ENCODE measurements at regions not wholly inside any gene's neighbourhood (a gene's known extent, or its start where the extent isn't known, plus 50 kb on each side); places are given as distances from the start of the nearest gene placed in this dataset.

- DNase-seq: no peak
Measured at GRCh38 chr2:62595474-62595873, 89.5 kb upstream of the TMEM17 start.

GRCh38 chr2:62593825-62594224 lies 87.8 kb upstream of the TMEM17 start:
- DNase-seq: no peak

DNA sequence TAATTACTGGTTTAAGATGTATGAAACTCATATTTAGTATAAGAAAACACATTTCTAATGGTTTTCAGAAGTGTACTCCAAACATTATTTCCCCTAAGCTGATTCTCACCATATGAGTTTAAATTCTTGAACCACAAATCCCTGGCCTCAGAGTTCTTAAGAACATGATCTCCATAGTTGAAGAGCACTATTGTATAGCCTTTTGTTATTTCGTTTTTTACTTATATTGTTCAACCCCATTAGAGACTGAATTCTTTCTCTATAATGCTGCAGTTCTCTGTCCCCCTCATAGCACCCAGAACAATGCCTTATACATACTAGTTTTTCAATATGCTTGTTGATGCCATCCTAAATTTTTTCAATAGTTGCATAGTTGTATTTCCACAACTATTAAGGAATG lies 85.5 kb upstream of the TMEM17 start:
- DNase-seq: no peak

DNA sequence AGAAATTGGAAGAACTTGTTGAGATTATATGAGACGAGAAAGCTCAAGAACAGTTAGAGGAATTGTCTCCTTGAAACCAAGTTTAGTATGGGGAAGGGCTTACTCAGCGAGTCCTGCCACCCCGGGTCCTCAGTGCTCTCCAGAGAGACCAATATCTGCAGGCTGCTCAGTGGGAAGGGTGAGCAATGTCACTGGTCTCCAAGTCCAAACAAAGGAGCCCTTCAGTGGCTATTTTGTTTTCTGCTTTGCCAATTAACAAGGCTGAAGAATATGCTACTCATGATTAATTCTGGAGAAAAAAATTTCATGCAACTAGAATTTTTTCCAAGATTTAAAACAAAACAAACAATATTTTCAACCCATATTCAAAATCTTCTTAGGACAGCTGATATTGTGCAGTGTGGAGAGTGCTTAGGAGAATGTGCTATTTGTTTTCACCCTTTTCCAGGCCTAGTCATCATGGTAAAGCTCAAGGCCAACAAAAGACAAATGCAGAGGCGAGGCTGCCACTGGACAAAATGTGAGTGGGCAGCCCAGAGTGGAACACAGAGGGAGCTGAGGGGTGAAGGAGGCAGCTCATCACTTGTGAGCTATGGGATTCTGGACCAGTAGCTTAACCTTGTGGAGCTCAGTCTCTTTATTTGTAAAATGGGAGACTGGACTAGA lies 83.8 kb upstream of the TMEM17 start:
- DNase-seq: no peak

- DNase-seq: no peak
Measured at GRCh38 chr2:62587592-62587991, 81.6 kb upstream of the TMEM17 start.

DNA sequence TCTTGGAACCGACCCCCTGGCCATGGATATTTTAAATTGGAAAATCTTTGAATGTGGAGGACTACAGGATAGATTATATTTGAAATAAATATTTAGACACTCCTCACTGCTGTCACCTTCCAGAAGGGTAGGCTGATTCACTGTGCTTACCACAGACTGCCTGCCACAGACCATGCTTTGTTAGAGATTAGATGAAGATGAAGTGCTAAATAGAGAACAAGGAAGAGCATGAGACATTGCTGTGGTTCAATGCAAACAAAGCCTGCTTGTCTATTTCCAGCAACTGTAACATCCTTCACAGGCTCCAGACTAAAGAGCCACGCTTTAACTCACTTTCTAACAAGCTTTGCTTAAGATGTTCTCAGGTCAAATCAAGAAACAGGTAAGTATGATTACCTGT lies 81.0 kb upstream of the TMEM17 start:
- no peak for DNase-seq

- no peak for DNase-seq
Measured at GRCh38 chr2:62578803-62579640, 73.0 kb upstream of the TMEM17 start.

- DNase-seq: no peak
Measured at GRCh38 chr2:62577994-62578781, 72.2 kb upstream of the TMEM17 start.

GRCh38 chr2:62576276-62576939 lies 70.4 kb upstream of the TMEM17 start:
- no peak for DNase-seq

DNA sequence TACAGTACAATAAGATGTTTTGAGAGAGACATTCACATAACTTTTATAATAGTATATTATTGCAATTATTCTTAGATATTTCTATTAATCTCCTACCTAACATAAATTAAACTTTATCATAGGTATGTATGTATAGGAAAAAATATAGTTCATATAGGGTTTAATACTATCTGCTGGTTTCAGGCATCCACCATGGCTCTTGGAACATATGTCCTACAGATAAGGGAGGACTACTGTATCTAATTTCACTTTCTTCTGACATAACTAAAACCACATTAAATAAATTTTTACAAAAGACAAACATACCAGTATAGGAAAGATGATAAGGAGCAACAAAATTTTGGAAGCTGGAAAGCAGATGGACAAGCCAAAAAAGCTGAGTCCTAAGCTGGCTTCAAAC lies 67.9 kb upstream of the TMEM17 start:
- no peak for DNase-seq

GRCh38 chr2:62573137-62573731 lies 67.2 kb upstream of the TMEM17 start:
- no peak for DNase-seq

DNA sequence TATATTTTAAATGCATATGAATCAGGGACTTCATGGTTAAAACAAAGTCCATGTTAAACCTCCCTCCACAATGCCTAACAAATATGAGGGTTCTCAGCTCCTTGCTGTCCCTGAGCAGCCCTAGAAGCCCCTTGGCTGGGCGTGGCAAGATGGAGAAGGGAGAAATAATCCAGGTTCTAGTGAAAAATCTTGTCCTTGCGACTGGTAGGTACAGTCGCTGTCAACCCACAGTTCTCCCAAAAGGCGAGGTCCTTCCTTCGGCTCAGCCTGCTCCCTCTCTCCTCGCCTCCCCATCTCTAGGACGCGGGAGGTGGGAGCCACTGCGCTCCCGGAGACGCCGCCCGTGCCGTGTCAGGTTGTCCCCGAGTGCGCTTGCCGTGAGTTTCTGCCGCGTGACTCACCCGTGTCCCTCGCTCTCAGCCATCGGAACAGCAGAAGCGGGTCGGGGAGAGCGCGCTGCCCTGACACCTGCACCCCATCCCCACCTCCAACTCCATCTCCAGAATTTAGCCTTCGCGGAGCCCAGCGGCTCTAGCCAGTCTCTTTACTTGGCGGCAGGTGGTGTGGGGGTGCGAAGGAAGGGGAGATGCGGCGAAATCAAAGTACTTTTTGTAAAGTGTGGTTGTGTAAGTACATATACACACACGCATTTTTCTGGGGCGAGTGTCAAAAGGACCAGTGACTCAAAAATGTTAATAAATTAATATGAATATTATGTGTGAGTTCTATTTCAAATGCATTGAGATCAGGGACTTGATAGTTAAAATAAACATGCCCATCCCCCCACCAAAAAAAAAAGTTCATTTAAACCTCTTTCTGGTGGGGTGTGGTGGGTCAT lies 65.1 kb upstream of the TMEM17 start:
- peak; percentile 0 to 7 for DNase-seq

- DNase-seq: no peak
Measured at GRCh38 chr2:62569907-62570841, 64.2 kb upstream of the TMEM17 start.

GRCh38 chr2:62568983-62569837 lies 63.2 kb upstream of the TMEM17 start:
- DNase-seq: no peak

GRCh38 chr2:62568074-62568473 lies 62.1 kb upstream of the TMEM17 start:
- DNase-seq: no peak

GRCh38 chr2:62567669-62568068 lies 61.7 kb upstream of the TMEM17 start:
- DNase-seq: no peak

DNA sequence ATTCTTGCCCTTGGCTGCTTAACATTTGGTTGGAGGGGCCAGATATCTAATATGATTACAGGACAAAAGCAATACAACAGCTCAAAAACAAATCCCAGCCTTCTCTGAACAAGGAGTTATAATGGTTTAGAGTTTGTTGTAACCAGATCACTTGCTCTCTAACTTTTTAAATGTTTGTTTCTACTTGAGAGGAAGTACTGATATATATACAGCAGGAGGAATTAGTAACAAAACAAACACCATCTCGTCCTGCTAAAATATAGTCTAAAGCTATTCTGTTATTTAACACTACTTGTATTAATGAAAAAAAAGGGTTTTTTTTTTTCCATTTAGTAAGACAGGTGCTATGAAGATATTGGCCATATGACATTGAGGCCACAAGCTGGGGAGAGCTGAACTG lies 60.9 kb upstream of the TMEM17 start:
- DNase-seq: no peak

DNA sequence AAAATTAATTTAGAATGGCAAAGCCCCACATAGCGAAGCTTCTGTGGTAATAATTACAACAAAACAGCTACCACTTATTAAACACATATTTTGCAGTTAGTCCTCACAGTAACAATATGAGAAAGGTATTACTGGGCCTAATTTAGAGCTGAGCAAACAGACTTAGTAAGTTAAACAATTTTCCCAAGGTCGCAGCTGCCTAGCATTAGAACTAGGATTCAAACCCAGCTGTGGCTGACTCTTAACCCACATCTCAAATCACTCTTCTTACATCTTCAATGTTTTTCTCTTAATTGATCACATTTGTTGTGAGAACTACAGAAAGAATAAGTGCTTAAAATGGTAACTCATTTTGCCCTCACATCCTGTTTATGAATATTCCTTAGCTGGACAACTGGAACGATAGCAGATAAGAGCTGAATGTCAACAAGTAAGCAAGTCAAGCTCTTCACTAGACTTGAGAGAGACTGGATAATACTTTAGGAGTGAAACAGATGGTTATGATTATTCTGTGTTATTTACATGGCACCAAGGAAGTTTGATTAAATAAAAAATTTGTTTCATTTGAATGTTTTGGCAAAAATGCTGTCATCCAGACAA lies 59.4 kb upstream of the TMEM17 start:
- no peak for DNase-seq
